HT1080 (cell line): ENCODE measurements at regions not wholly inside any gene's neighbourhood (a gene's known extent, or its start where the extent isn't known, plus 50 kb on each side); places are given as distances from the start of the nearest gene placed in this dataset.

ENCODE experiments used
- DNase-seq: peaks from one replicate; pipeline ENCODE4 v3.0.0-alpha.2; 2015; ENCODE audit warnings: low read depth

DNA sequence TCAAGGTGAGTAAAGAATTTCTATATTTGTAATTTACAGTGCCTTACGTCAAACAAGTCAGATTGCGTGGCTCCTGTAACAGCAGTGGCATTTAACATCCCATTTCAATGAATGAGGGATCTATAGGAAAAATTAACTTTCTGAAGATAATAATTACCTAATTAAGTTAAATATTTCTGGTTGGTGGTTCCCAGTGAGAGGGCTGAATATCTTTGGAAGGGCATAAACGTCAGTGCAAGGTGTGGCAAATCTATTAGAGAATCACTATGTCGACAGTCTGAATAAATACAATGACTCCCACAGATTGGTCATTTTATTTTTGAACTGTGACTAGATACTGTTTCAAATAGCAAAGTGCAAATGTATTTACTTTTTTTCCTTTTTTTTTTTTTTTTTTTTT is 80.0 kb downstream of the S1PR1 start:
- DNase-seq = no peak

DNA sequence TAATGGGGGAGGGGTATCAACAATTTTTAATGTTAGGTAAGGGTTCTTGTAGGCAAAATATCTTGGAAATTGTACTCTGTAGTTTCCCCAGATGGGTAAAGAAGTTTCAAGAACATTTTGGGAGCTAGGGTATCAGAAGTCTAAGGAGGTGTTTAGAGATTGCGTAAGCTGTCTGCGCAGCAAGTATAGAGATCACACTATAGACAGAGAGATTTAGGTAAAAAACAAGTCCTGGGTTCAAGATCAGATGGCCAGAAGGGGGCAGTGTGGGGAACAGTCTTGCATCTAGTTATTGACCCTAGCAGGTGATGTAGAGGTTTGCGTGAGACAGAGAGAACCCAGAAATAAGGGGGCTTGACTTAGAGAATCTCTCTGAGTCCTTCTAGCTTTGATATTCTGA is 80.8 kb downstream of the S1PR1 start:
- DNase-seq = no peak

DNA sequence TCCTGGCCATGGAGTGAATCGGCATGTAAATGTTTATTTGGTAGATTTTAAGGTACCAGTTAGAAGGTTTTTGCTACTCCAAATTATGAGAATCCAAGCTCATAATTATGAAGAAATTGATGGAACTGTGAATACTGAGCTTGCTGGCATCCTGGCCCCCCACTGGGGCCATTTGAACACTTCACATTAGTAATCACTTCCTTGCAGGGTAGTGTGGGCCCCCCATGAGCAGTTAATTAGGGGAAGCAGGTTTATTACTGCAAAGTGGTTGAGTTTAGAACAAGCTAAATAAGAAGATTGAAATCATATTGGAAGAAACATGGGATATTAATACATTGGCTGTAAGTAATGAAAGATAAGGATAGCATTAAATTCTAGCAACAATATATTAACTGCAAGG is 86.7 kb downstream of the S1PR1 start:
- DNase-seq = no peak

DNA sequence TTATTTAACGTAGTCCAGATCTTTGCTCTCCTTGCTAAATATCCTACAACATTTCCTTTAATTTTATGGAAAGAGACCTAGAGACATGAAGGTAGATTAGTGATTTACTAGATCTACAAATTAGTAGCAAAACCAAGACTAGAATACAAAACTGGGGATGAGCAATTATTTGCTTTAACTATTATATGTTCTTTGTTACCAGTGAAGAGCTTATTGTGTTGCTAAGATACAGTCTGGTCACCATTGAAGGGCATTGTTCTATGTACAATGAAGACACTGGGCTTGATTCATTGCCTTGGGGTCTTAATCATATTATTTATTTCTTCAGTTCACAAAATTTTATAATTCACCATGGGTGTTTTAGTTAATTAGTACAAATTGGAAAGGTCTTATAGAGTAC is 88.3 kb downstream of the S1PR1 start:
- no peak for DNase-seq

DNA sequence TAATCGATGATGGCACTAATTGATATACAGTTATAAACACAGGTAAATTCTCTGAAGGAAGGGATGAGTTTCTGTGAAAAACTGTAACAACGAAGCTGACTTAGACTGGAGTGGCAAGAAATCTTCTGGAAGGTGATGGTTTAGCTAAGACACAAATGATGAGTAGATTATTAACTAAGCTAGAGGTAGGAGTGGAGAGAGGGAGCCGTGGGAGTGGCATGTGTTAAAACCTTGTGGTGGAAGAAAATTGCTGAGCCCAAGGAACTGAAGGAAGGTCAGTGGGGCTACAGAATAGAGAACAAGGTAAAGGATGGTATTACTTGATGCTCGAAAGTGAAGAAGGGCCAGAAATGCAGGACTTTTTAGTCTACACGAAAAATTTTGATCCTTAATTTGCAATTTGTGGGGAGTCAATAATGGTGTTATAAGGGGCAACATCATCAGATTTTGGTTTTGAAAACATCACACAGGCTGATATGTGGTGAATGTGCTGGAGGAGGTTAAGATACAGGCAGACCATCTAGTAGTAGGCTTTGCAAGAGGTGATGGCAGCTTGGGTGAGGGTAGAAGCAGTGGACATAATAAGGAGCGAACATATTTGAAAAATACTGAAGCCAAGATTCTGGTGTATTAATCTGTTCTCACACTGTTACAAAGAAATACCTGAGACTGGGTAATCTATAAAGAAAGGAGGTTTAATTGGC is 93.8 kb downstream of the S1PR1 start:
- no peak for DNase-seq

DNA sequence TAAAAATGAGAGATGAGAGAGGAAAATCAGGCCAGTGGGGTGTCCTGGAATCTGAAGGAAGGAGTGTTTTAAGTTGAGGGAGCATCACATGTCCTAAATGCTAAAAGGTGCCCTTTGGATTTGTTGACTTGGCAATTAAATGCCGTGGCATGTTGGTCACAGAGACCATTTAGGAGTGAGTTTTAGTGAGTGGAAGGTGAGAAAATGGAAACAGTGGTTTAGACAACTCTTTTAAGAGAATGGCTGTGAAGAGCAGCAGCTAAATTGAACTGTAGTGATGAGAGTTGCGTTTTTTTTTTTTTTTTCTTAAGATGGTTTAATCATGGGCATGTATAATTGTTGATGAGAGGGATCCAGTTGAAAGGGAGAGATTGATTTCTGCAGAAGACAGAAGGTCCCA is 95.0 kb downstream of the S1PR1 start:
- no peak for DNase-seq

DNA sequence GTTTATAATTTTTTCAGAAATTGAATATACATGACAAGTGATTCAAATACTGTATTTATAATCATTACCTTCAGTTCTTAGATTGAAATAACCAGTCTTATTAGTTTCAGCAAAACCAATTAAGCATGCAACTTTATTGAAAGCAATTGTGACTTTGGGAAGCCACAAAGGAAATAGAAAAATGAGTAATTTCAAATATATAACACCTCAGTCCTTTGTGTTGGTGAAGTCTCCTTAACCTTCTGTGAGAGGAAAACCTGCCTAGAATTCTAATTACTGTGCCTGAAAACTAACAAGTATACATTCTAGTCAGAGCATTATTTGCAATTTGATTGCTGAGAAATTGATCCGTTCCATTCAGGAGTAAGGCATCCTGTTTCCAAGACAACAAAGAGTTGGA is 95.8 kb downstream of the S1PR1 start:
- DNase-seq = no peak

DNA sequence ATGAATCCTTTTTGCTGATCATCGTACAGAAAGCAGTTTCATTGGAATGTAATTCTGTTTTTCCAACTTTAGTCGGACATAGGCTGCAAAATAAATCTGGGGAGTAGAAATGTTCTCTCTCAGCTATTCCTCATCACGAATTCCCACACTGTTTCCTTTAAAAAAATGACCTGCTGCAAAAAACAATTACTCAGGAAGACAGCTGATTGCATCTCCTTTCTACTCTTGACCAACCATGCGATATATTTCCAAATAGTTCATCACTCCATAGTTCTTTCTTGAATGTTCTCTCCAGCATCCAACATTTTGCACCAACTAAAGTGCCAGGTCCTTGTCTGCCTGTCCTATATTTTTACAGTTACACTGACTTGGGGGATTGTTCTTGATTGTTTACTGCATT is 96.4 kb downstream of the S1PR1 start:
- DNase-seq = no peak

DNA sequence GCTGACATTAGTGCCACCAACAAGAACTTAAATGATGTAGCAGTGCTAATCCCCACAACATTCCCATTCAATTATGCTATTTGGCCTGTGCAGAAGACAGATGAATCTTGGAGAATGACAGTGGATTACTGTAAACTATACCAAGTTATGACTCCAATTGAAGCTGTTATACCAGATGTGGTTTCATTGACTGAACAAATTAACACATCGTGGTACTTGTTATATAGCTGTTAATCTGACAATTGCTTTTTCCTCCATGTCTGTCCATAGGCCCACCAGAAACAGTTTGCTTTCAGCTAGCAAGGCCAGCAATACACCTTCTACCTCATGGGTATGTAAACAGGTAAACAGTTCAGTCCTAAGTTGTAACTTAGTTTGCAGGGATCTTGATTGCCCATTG is 101.1 kb downstream of the S1PR1 start:
- DNase-seq = no peak

DNA sequence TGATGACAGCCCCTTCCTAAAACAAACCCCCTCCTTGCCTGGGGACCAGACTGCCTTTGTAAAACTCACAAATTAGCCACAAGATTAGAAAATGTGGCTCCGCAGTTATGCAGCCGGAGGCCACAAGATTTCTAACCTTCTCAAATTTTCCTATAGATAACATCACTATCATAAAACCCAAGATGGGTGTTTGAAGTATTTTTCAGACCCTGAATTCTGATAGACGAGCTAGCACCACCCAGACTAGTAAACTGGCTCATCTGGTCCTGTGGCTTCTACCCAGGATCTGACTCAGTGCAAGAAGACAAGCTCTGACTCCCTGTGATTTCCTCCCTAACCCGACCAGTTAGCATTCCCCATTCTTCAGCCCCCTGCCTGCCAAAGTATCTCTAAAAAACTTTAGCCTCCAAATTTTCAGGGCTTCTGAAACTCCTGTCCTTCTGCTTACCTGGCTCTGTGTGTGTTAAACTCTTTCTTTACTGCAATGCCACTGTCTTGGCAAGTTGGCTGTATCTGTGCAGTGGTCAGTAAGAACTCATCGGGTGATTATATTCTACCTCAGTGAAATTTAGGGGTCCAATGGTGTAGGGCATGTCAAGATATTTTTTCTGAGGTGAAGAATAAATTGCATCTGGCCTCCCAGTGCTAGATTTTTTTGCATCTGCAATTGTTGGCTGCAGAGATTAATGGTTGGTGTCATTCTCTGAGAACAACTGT is 102.1 kb downstream of the S1PR1 start:
- peak; percentile 69 for DNase-seq

DNA sequence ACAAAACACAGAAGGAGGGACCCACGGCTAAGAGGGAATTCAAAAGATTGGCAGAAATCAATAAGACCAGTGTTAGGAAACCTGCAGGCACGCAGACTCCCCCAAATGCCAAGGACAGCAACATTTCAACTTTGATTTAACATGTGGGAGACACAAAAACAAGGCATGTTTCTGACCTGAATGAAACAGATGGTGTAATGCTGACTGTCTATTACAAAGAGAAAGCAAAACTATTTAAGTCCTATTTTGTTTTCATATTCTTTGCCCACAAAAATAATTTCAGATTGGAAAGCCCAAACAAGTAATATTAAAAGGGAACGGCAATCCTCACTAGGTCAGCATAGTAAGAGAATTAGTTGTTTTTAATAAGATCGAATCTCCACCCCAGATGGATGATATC is 107.9 kb downstream of the S1PR1 start:
- no peak for DNase-seq

DNA sequence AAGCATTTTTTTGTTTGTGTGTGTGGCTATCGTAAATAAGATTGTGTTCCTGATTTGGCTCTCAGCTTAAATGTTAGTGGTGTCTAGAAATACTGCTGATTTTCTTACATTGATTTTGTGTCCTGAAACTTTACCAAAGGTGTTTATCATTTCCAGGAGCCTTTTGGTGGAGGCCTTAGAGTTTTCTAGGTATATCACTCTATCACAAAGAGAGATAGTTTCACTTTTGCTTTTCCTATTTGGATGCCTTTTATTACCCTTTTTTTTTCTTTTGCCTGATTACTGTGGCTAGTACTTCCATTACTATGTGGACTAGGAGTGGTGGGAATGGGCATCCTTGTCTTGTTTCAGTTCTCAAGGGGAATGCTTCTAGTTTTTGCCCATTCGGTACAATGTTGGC is 109.6 kb downstream of the S1PR1 start:
- DNase-seq = no peak

DNA sequence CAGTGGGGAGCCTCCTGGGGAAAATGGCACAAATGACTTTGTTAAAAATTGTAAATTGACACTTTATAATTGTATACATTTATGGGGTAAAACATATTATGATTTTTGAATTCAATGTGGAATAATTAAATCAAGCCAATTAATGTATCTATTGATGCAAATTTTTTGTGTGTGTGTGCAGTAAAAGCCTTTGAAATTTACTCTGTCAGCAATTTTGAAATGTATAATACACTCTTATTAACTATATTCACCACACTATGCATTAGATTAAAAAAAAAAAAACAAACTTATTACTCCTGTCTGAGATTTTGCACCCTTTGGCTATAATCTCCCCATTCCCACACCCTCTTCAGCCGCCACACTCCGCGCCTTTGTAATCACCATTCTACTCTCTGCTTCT is 119.2 kb downstream of the S1PR1 start:
- DNase-seq = no peak

DNA sequence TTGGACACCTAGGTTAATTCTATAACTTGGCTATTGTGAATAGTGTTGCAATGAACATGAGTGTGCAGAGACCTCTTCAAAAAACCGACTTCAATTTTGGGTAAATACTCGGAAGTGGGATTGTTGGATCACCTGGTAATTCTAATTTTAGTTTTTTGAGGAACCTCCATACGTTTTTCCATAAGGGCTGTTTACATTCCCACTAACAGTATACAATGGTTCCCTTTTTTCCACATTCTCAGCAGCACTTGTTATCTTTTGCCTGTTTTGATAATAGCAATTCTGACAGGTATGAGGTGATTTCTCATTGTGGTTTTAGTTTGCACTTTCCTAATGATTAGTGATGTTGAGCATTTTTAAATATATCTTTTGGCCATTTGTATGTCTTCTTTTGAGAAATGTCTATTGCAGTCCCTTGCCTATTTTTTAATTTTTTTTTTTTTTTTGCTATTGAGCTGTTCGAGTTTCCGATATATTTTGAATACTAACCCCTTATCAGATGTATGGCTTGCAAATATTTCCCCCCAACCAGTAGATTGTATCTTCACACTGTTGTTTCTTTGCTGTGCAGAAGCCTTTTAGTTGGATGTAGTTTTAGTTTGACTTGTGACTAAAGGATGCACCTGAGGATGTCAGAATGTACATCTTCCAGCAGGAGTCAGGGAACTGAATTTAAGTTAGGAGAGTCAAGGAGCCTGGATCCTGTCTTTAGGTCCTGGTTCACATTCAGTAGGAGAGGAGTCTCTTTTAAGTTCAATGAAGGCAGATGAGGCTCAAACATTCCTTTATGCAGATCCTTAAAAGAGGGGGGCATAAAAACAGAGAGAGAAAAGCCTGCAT is 120.0 kb downstream of the S1PR1 start:
- DNase-seq = no peak

DNA sequence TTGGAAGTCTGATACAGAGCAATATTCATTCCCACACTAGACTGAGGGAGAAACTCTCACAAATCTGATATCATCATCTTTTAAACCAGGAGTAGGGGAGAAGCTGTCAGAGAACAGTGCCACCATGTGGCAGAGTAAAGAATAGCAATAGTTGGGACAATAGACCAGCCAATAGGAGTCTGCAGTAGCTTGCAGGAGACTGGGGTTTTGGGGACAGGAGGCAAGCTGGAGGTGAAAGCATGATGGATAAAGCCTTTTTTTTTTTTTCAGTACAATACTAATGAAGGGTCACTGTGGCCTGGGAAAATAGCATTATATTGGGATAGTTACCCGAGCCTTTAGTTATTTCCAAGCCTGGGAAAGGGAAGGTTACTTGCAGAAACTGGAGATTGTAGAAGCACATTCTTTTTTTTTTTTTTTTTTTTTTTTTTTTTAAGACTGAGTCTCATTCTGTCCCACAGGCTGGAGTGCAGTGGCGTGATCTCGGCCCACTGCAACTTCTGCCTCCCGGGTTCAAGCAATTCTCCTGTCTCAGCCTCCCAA is 120.7 kb downstream of the S1PR1 start:
- DNase-seq = peak; percentile 84

DNA sequence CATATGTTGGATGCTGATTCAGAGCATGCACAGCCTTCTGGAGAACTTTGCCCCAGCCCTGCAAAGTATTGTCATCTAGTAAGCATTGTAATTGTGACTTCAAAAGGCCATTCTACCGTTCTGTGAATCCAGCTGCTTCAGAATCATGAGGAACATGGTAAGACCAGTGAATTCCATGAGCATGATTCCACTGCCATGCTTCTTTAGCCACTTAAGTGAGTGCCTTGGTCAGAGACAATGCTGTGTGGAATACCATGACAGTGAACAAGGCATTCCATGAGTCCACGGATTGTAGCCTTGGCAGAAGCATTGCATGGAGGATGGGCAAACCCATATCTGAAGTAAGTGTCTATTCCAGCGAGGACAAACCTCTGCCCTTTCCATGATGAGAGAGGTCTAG is 123.7 kb downstream of the S1PR1 start:
- DNase-seq = no peak

DNA sequence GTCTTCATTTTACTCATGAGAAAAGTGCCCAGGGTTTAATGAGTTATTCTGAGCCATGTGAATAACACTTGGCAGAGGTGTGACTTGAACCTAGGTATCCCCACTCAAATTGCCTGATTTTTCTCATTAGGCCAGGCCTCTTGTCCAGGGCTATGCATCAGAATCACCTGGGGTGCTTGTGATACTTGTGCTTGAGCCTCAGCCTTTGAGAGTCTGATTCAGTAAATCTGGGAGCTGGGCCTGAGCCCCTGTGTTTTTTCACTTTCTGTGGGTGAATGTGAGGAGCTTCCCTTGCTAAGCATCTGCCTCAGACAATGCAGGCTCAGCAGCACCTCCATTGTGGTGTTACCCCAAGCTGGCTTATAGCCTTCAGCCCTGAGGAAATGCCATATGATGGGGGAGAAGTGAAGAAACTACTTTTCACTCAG is 127.1 kb downstream of the S1PR1 start:
- DNase-seq = no peak

DNA sequence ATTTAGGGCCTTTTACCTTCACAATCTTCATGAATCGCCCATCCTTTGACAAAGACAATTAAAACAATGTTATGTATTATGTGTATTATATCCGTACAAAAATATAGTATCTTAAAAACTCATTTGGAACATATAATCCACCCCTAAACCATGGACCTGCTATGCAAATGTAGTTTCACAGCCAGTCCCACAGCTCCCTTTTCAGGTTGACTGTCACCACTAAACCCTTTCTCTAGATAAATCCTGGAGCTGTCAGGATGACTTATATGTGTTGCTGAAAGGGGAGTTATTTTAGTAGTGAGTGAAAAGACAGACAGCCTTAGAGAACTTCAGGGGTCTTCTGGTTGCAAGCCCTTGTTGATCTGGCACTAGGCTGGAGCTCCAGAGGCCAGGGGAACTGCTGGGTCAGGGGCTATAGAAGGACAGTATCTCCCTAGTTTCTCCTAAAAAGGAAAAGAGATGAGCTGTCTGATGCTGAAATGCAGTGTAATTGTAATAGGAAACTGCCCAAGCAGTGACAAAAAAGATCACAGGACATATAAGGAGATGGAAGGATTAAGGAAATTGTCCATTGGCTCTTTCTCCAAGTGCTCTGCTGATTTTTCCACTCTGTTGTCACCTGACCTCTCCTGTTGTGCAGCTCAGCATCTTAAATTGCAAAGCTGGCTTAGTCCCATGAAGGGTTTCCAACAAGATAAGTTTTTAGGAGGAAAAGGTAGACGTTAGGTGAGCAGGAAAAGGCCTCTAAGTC is 127.7 kb downstream of the S1PR1 start:
- DNase-seq = no peak

DNA sequence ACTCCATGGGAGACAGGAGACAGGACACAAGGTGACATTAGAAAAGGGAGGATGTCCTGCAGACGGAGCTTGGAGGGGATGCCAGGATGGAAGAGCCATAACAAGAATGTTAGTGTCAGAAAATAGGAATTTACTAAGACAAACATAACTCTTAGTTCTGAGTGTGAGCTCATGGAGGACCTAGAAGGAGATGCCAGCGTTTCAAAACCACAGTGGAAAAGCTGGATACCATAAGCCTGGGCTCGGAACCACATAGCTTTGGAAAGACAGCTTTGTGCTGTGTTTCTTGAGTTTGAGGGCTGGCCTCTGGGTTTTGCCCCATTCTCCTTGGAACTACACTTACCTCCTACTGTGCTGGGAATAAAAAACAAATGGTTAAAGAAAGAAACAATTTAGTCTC is 128.4 kb downstream of the S1PR1 start:
- DNase-seq = peak; percentile 15

DNA sequence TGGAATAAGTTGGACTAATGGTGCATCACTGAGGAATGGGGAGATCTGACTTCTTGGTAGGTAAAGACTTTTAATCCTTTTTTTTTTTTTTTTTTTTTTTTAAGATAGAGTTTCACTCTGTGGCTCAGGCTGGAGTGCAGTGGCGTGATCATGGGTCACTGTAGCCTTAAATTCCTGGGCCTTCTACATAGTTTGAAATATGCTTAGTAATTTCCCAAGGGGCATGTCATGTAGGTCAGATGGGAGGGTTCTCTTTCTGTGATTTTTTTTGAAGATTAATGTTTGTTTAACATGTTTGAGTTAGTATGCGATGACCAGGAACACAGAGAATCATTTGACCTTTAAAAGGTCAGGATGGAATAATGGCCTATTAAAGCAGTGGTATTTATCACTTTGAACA is 129.1 kb downstream of the S1PR1 start:
- DNase-seq = no peak

DNA sequence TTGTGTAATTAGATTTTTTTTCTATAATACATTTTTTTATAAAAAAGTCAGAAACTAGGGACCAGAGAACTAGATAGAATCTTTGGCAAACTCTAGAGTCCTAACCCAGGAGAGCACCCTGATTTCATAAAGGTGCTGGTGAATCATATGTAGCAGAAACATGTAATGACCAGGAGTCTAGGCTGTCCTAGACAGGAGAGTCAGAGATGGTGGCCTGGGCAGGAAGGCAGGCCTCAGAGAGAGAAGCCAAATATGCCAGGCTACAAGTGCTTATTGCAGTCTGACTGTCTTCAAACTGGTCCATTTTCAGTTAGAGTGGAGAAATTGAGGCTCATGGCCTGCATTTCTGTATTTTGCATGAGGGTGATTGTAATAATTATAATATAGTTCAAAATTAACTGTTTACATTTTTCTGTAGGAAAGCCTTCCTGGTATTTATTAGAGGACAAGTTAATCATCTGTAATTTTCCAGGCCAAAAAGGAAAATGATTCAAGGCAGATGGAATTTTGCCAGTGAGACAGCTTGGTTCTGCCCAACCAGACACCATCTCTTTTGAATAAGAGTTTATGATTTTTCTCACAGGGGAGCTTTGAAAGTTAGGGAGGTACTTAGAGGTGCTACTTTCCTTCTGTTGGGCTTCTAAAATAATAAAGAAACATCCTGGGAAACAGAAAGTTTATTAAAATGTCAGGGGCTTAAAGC is 129.8 kb downstream of the S1PR1 start:
- DNase-seq = no peak
